SU-DHL-6 (cell line): ENCODE measurements at regions not wholly inside any gene's neighbourhood (a gene's known extent, or its start where the extent isn't known, plus 50 kb on each side); places are given as distances from the start of the nearest gene placed in this dataset.

Experiments
- H2AFZ ChIP-seq: fragments of 200-600 bp; sonication (generic); 2 replicates; pipeline ENCODE4 v1.6.1; 2014; ENCODE audit warnings: low read depth, mild to moderate bottlenecking, moderate library complexity, mixed read lengths, antibody characterized with exemption, low read length; ENCODE audit not compliant: severe bottlenecking
- H3F3A ChIP-seq: fragments of 200-600 bp; shearing (Covaris generic); 2 replicates; pipeline ENCODE4 v1.6.0; 2016; ENCODE audit warnings: antibody characterized with exemption, mild to moderate bottlenecking; ENCODE audit not compliant: insufficient read depth
- H3K27ac ChIP-seq: fragments of 200-600 bp; sonication (generic); 2 replicates; pipeline ENCODE4 v1.5.1; 2016; ENCODE audit warnings: low read depth, mild to moderate bottlenecking, low read length, moderate library complexity, mixed read lengths
- H3K27me3 ChIP-seq: fragments of 200-600 bp; sonication (generic), shearing (Covaris generic); 2 replicates; pipeline ENCODE4 v1.6.0; 2014; ENCODE audit warnings: mild to moderate bottlenecking, low read length
- H3K36me3 ChIP-seq: fragments of 200-600 bp; sonication (generic); 2 replicates; pipeline ENCODE4 v1.6.1; 2014; ENCODE audit warnings: mild to moderate bottlenecking, low read length, mixed read lengths
- H3K4me2 ChIP-seq: fragments of 300-600, 200-600 bp; shearing (Covaris generic), sonication (generic); 2 replicates; pipeline ENCODE4 v1.6.0; 2014; ENCODE audit warnings: low read length, low read depth, mild to moderate bottlenecking; ENCODE audit not compliant: poor library complexity, severe bottlenecking
- H3K4me3 ChIP-seq: fragments of 200-600 bp; sonication (generic); 2 replicates; pipeline ENCODE4 v1.5.1; 2014; ENCODE audit warnings: antibody characterized with exemption, low read length, mild to moderate bottlenecking, mixed read lengths; ENCODE audit not compliant: insufficient read depth, poor library complexity, severe bottlenecking
- H3K79me2 ChIP-seq: fragments of 200-600 bp; sonication (generic); 2 replicates; pipeline ENCODE4 v1.6.1; 2014; ENCODE audit warnings: mild to moderate bottlenecking, low read length, moderate library complexity; ENCODE audit not compliant: insufficient read depth
- H3K9ac ChIP-seq: fragments of 200-600 bp; sonication (generic); 2 replicates; pipeline ENCODE4 v1.7.0; 2014; ENCODE audit warnings: mild to moderate bottlenecking, low read length
- H3K9me2 ChIP-seq: fragments of 200-600 bp; sonication (generic); replicated peaks from 2 replicates; pipeline ENCODE4 v1.6.1; 2014; ENCODE audit warnings: low read length; ENCODE audit not compliant: insufficient read depth
- H3K9me3 ChIP-seq: fragments of 200-600 bp; sonication (generic); 2 replicates; pipeline ENCODE4 v1.6.1; 2014; ENCODE audit warnings: low read length, mixed read lengths; ENCODE audit not compliant: insufficient read depth
- H4K20me1 ChIP-seq: fragments of 200-600 bp; sonication (generic); 2 replicates; pipeline ENCODE4 v1.6.1; 2014; ENCODE audit warnings: low read depth, mild to moderate bottlenecking, antibody characterized with exemption, low read length, moderate library complexity, mixed read lengths
- EZH2phosphoT487 ChIP-seq: fragments of 200-600 bp; sonication (generic), shearing (Covaris generic); conservative IDR thresholded peaks from 2 replicates; pipeline ENCODE4 v1.6.1; 2018; ENCODE audit warnings: mild to moderate bottlenecking, antibody characterized with exemption, low read length, moderate library complexity, mixed read lengths
- TF ChIP-seq, protein P1 (sequence below): fragments of 200-600 bp; sonication (generic); IDR thresholded peaks from one replicate; pipeline ENCODE4 v1.5.1; 2017; ENCODE audit warnings: antibody characterized with exemption, mild to moderate bottlenecking, low read length, moderate library complexity; ENCODE audit not compliant: insufficient read depth, poor library complexity, severe bottlenecking

DNA sequence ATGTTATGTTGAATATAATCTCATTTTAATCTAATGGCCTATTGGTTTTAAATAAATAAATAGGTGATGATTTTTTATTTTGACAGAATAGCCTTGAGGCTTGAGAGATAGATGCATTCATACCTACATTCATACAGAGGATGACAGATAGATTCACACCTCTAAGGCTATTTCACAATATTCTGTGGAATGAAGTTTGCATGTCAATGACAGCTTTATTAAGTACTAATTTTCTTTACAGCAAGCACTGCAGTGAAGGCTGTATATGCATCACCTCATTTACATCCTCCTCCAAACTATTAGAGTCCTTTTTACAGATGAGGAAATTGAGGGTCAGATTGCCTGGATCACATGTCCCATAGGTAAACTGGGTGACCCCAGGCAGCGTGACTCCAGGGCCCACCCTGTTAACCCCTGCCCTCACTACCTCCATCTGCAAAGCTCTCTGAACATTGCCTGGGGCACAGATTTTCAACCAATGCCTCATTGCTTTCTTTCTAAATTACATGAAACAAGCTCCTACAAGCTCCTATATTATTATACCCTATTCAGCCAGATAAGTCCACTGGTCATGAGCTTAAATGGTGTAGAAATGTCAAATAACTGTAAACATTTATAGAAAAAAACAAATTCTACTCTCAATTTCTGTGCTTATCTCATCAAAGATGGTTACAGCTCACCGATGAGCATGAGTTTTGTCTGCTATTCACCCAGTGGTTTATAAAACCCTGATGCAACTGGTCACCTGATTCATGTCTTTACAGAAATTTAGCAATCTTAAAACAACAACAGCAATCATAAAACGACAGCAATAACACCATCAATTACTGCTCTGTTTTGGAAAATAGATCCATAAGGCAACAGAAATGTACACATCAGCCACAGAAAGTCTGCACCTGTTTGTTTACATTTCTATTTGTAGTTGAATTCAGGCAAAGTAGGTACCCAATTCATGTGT is 338.0 kb downstream of the NSG2 start:
- H2AFZ ChIP-seq, result no peak overlapping the region
- H3K4me3 ChIP-seq, result no peak overlapping the region
- no peaks in the 10 kb centered on the region for H3K27me3 ChIP-seq
- no peaks in the 10 kb centered on the region for H3K9me2 ChIP-seq
- no peaks in the 10 kb centered on the region for H3K79me2 ChIP-seq
- no peak overlapping the region for H3K9ac ChIP-seq
- no peak overlapping the region for H3K4me2 ChIP-seq
- H3F3A ChIP-seq, result no peaks in the 10 kb centered on the region
- no peaks in the 10 kb centered on the region for H3K9me3 ChIP-seq
- TF ChIP-seq, protein P1, sequence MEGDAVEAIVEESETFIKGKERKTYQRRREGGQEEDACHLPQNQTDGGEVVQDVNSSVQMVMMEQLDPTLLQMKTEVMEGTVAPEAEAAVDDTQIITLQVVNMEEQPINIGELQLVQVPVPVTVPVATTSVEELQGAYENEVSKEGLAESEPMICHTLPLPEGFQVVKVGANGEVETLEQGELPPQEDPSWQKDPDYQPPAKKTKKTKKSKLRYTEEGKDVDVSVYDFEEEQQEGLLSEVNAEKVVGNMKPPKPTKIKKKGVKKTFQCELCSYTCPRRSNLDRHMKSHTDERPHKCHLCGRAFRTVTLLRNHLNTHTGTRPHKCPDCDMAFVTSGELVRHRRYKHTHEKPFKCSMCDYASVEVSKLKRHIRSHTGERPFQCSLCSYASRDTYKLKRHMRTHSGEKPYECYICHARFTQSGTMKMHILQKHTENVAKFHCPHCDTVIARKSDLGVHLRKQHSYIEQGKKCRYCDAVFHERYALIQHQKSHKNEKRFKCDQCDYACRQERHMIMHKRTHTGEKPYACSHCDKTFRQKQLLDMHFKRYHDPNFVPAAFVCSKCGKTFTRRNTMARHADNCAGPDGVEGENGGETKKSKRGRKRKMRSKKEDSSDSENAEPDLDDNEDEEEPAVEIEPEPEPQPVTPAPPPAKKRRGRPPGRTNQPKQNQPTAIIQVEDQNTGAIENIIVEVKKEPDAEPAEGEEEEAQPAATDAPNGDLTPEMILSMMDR, result no peak
- no peak for TF ChIP-seq EZH2phosphoT487
- no peaks in the 10 kb centered on the region for H4K20me1 ChIP-seq
- H3K36me3 ChIP-seq, result no peaks in the 10 kb centered on the region
- no peak overlapping the region for H3K27ac ChIP-seq

DNA sequence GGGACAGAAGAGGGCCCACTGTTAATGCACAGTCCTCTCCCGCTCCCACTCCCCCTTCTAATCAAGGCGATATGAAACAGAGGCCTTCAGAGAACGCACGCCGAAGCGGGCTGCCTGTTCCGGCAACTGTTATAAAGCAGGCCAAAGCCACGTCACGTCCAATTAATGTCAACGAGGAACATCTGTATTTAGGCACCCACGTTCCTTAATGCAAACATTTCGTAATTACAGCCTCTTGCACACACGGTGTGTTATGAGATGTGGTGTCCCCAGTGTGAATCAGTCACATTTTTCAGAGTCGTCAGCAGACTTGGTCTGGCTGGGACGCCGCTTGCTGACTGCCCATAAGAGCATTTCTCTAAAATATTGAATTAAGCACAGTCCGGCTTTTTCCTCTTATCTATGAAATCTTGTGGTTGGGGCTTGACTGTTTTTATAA is 339.0 kb downstream of the NSG2 start:
- no peaks in the 10 kb centered on the region for H3K27me3 ChIP-seq
- no peaks in the 10 kb centered on the region for H3K9me3 ChIP-seq
- H4K20me1 ChIP-seq, result no peaks in the 10 kb centered on the region
- no peaks in the 10 kb centered on the region for H3K36me3 ChIP-seq
- H2AFZ ChIP-seq, result no peak overlapping the region
- no peaks in the 10 kb centered on the region for H3K9me2 ChIP-seq
- H3K4me3 ChIP-seq, result no peak overlapping the region
- no peak overlapping the region for H3K4me2 ChIP-seq
- TF ChIP-seq EZH2phosphoT487, result no peak
- TF ChIP-seq, protein P1, result no peak
- H3K79me2 ChIP-seq, result no peaks in the 10 kb centered on the region
- no peak overlapping the region for H3K27ac ChIP-seq
- no peak overlapping the region for H3K9ac ChIP-seq
- H3F3A ChIP-seq, result no peaks in the 10 kb centered on the region

DNA sequence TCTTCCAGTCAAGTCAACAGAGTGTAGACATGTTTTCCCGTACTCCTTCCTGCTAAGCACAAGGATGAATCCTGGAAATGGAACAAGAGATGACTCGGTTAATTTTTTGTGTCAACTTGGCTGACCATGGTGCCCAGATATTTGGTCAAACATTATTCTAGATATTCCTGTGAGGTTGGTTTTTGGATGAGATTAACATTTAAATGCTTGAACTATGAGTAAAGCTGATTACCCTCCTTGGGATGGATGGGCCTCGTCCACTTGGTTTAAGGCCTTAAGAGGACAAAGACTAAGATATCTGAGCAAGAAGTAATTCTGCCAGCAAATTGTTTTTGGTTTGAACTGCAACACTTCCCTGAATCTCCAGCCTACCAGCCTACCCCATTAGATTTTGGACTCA is 338.1 kb upstream of the MSX2 start:
- Histone ChIP-seq H3K4me2 (no peak overlapping the region), H2AFZ (no peak overlapping the region), H3K9ac (no peak overlapping the region)

More for the DNA sequence above, 338.1 kb upstream of the MSX2 start:
- no peak for TF ChIP-seq EZH2phosphoT487
- TF ChIP-seq, protein P1, result no peak
- Histone ChIP-seq H3K4me3 (no peak overlapping the region), H3F3A (no peaks in the 10 kb centered on the region), H4K20me1 (no peaks in the 10 kb centered on the region), H3K9me2 (no peaks in the 10 kb centered on the region), H3K79me2 (no peaks in the 10 kb centered on the region), H3K27me3 (no peaks in the 10 kb centered on the region), H3K36me3 (no peaks in the 10 kb centered on the region), H3K9me3 (no peaks in the 10 kb centered on the region), H3K27ac (no peak overlapping the region)
